ENCODE measurements at regions not wholly inside any gene's neighbourhood (a gene's known extent, or its start where the extent isn't known, plus 50 kb on each side); places are given as distances from the start of the nearest gene placed in this dataset.

DNA sequence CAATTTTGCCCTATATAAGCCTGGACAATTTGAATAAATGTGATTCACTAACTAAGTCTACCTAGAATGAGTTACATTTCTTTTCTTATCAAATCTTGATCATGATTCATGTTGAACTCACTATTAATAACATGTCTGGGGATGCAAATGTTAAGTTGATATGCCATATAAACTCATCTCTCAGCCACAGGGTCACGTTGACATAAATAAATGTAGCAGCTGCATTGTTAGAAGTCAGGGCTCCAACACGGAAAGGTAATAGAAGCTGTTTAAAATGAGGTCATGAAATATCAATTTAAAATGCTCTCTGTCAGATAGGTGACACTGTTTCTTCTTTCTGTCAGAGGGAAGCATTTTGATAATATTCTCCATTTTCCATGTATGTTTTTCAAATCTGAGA, 521.9 kb downstream of the CCDC85A start:
- DNase-seq (ENCODE audit: low read depth): peak; percentile 44

DNA sequence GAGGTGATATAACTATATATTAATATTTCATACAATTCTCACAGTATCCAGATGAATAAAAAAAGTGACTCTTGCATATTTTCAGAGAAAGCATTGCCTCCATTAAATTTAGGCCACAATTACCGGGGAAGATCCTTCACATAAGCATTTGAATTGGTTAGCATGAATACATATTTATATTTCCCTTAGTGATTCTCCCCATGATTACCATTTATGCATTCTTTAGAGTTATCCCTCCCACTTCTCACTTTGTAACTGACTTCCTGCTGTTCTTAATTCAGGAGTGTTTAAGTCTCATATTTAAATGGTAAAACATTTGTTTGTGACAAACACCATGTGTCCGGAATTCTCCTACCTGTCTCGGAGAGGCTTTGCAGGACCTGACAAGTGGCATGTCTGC, 523.4 kb downstream of the CCDC85A start:
- DNase-seq (ENCODE audit: low read depth): no peak

DNA sequence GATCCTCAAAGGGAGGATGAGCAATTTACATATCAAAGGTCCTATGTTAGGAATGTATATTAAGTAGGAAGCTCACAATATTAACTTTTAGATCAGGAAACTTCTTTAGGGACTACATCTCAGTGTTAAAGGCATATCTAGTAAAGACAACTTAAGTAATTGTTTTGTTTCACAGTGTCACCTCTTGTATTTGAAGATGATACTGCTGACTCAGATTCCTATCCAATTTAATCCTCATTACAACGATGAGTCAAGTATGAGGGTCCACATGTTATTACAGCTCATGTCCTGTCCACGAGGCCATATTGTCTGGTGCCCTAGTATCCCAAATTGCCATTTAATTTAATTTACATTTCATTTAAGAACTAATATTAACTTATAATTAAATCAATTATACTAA, 523.9 kb downstream of the CCDC85A start:
- DNase-seq (ENCODE audit: low read depth): no peak

DNA sequence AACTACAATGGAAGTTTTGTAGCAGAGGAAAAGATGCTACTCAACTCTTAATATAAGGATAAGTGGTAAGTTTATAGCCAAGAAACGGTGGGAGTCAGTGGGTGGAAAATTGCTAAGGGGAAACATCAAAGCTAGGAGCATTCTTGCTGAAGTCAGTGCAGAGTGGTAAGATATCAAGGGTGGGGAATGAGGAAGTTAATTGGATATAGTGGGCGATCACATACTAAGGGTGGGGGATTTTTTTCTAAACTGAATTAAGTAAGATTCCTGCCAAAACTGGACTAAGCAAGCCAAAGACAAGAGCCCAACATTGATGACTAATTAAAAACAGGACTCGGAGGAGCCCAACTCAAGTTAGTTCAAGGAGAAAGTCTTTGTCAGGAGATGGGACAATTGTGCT, 525.4 kb downstream of the CCDC85A start:
- no peak for DNase-seq (ENCODE audit: low read depth)

DNA sequence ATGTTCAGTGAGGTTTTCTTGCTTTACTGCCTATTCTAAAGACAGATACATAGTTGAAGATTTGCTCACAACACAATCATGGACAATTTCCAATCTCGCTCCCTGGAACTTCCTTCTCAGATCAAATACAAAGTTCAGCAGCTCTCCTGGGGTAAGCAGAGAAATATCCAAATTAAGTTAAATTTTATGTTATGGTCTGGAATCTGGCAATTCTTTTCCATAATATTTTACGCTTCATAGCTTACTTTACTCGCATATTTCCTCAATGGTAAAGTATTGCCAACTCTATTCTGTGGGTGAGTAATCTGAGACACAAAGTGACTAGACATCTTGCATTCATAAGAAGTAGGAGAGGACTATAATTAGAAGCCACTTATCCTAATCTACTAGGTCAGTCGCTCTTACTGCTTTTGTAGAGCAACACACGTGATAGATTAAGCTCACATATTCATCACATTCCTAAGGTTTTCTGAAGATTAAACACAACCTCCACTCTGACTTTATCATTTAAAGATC, 529.4 kb downstream of the CCDC85A start:
- DNase-seq (ENCODE audit: low read depth): peak; percentile 30

DNA sequence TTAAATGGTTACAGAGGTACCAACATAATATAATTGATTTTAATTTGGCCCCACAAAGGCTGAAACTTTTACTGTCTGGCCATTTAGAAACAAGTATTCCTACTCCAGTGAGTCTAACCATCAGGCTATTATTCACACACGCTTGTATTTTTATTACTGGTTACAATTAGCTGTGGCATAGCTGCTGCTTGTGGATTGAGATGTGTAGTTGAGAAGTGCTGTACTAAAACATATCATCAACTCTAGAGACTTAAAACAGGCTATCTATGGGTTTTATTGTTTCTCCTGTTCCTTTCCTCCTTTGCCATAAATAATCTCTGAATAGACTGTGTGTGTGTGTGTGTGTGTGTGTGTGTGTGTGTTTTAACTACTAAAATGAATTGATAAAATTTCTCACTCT, 530.2 kb downstream of the CCDC85A start:
- no peak for DNase-seq (ENCODE audit: low read depth)

DNA sequence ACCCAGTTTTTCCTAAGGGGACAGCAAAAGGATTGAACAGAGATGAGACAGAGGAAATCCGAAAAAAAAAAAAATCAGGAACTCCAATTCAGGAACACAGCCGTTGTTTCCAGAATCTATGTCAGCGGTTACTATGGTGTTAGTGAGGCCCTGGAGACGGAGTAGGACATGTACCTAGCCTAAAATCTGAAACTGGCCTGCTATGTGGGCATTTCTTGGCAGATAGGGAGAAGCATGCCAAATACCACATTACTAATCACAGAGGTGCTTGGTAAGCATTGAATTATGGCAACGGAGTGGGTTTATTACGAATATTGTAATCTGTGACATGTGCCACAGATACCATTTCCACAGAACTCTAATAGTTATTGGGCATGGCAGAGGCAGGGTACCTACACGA, 530.6 kb downstream of the CCDC85A start:
- no peak for DNase-seq (ENCODE audit: low read depth)

DNA sequence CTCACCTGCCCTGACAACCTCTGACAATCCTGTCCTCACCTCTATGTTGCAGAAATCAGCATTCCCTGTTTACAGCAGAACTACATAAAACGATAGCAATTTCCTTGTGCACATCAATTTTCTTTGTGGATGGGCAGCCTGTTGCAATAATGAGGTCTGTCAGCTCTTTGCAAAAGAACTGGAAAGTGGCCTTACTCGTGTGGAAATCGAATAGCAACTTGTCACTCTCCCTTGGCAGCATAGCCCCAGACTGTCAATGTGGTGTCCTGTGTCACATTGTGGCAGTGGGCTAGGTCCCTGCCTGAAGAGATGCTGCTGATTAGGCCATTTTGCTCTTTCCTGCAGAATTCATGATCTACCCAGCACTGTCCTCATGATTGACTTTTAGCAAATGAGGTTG, 531.9 kb downstream of the CCDC85A start:
- no peak for DNase-seq (ENCODE audit: low read depth)

DNA sequence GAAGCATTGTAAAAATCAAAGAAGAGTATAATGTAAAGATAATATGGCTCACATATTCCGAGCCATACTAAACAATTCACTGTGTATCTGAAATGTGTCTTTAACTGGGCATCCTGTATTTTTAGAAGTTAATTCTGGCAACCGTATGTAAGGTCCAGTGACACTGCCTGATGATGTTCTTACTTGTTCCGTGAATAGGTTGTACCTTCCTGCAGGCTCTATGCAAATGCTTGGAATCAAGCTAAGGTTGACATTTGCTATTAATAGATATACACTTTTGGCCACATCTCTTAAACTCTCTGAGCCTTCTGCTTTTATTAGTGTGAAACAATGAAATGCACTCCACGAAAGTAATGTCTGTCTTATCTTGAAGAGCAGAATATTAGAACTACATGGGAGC, 534.6 kb downstream of the CCDC85A start:
- DNase-seq (ENCODE audit: low read depth): no peak

DNA sequence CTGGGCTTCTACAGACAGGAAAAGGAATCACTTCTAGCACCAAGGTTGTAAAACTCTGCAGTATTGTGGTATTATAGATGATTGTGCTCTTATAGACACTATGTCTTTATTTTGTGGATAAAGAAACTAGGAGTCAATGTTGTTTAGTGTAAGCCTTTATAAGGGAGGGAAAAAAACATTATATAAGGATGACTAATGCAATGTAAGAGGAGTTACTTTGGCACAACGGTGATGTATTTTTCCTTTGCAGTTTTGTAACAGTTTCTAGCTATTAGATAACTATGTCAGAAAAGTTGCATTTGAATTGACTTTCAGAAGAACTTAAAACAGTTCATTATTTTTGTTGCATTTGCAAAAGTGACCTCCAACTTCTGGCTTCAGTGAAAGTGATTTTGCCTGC, 545.4 kb downstream of the CCDC85A start:
- no peak for DNase-seq (ENCODE audit: low read depth)

DNA sequence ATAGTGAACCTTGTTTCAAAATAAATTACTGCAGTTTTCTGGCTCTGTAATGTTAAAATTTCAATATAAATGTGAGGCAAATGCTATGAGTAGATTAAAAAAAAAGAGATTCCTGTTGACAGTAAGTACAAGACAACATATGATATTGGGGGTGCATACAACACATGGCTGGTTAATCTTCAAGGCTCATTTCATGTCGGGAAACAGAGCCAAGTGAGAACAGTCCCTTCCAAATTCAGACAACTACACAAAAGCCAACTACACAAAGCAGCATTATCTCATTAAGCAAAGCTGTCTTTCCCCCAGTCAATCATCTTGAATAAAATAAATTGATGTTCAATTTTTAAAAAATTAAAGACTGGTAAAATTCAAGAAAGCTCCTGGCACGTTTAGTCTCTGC, 549.2 kb downstream of the CCDC85A start:
- no peak for DNase-seq (ENCODE audit: low read depth)

DNA sequence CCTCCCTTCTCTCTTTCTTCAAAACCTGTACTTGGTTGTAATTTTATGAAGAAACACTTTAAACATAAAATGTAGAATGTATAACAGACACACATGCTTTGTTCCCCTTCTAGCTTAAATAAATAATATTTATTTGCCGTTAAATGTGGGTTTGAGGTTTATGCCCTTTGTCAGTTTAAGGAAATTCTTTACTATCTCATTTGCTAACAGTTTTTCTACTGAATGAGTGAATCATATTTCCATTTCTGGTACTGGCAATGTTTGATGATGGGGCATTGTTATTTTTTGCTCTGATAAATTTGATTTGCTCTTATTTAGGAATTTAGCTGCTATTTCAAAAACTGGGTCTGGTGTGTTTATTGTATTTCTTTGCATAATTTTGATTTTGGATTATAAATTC, 555.6 kb downstream of the CCDC85A start:
- DNase-seq (ENCODE audit: low read depth): no peak

DNA sequence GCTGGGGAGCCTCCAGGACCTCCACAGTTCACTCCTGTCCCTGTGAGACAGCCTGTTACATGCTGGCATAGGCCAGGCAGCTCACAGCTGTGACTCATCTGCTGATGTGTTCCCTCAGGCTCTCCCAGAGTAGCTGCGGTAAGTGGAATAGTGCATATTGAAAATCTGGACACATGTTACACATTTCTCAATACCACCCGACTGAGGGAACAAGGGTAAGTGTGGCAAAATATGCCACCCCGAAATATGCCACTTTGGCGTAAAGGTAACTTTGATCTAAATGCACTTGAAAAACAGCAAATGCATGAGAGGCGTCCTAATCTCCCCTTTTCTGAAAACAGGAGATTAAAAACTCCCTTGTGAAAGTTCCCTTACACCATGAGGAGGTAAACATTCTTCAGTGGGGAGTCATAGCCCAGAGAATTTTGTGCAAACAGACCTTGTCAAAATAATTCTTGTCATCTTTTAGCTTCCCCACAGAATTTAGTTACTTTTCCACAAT, 557.9 kb downstream of the CCDC85A start:
- DNase-seq (ENCODE audit: low read depth): peak; percentile 82

DNA sequence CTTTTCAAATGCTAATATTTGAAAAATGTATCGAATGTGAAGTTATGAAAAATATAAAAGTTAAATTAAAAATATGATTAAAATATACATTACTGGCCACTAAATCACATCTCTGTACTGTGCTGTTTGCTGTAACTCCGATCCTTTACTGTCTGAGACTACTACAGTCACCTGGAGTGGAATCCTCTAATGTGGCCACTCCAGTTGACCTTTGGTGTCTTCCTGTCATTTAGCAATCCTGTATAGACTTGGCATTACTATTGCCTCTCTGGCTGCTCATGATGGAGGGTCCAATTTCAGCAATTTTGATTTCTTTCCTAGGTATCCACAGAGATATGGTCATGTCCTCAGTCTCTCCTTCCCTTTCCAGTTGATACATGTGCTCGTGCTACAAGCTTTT, 560.0 kb downstream of the CCDC85A start:
- no peak for DNase-seq (ENCODE audit: low read depth)

DNA sequence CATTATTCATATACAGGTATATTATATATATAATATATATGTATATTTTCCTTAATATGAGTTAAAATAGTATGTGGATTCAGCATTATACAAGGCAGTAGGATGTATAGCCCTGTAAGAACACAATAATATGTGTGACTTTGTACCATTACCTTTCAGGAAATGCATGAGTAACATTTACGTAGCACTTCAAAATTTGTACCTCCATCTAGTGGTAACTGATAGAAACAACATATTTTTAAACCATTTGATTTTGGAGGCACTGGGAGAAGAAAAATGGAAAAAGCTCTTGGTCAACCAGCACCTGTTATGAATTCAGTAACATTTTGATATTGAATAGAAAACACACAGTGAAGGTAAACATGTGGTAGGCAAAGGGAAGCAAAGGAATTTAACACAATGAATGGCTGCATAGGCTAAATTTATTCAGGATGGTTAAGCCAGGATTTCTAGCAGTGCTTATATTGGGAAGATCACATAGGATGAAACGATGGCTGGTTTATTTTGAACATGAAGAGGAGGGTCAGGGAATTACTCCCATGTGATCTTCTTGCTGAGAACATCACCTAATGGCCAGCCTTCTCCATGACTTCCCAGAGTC, 565.5 kb downstream of the CCDC85A start:
- DNase-seq (ENCODE audit: low read depth): peak; percentile 50

DNA sequence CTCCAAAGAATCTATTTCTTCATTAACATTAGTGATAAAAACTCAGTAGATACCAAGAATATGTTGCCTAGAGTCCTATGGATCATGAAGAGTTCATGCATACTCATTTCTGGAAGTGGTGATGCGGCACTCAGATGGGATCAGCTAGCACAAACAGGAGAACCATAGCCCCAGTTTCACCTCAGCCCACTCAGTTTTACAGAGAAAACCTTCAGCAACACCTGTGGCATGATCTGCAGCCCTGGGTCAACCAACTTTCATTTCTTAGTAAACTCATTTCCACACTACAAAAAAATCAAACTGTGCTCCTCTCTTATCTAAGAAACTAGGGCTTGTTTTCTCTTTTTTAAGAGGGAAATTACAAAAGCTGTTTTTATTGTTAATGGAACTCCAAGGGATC, 569.4 kb downstream of the CCDC85A start:
- no peak for DNase-seq (ENCODE audit: low read depth)

DNA sequence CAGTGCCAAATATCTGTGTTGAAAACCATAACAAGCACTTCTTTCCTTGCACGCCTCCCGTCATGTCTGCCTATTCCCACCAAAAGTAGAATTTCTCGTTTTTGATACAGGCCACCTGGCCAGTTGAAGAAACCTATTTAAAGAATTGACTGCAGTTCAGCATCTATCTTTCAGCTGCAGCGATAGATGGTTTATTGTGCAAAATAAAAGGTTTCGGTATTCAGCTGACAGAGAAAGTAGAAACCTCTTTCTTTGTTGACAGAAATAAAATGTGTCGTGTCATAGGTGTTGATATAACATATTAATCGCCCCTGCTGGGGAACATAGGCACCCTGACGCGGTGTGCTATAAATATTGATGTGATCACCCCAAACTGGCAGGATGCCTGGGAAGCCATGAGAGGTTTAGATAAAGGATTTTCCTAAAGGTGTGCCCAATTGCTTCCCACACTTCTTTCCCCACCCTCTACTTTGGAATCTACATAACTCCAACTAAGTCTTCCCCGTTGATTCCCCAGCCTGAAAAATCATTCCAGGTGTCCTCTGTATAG, 570.4 kb downstream of the CCDC85A start:
- no peak for DNase-seq (ENCODE audit: low read depth)

DNA sequence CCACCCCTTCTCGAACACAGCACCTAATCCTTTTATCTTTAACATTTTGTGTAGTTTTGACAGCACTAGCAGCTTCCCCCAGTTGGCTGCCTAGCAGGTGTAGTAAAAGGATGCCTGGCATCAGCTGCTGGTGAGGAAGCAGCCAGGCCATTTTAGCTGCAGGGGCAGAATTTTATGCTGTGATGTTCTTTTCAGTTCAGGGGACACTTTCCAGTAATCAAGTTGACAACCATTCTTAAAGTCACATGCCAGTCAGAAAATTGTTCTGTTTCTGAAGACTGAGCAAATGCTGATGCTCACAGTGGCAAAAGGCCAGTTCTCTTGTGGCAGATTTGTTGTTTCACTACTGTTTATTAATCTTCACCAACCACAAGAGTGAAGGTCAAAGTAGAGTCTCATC, 570.8 kb downstream of the CCDC85A start:
- no peak for DNase-seq (ENCODE audit: low read depth)

DNA sequence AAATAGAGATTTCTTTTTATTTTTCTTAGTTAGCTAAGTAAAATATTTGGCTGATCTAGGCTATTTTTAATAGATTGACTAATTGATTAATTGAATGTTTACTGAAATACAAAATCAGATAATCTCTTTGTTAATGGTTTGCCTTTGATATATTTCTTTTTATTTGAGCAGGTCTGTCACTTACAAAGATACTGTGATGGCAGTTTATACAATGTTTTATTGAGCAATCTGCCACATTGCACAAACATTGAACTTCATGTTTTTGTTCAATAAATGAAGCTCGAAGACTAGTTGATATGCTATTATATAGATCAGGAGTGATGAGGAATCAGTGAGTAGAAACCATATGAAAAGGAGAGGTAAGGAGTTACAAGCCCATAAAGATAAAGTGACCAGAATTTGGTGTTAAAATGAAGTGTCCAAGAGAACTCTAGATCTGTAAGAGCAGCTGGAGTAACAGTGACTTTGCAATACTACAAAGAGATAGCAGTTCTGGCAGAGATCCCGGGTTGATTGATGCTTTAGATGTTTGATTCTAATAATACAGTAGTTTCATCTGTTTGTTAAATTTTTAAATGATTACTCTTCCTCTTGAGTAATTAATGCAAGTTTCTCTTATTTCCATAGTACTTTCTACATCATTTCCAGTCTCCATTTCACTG, 574.2 kb downstream of the CCDC85A start:
- DNase-seq (ENCODE audit: low read depth): peak; percentile 28

DNA sequence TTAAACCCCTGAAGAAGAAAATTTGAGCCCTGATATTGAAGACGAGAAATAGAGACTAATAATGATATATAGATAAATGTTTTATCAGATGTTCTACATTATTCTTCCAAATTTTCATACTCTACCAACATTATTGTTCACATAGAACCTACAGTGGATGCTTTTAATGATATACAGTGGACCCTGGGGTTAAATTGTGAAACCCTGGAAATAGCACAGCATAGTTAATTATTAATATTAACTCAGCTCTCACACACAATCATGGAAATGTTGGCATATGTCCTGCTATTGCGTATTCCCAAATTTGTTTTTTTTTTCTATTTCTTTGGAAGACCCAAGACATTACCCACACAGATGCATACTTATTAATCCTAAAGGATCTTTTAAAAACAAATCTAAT, 579.9 kb downstream of the CCDC85A start:
- no peak for DNase-seq (ENCODE audit: low read depth)

DNA sequence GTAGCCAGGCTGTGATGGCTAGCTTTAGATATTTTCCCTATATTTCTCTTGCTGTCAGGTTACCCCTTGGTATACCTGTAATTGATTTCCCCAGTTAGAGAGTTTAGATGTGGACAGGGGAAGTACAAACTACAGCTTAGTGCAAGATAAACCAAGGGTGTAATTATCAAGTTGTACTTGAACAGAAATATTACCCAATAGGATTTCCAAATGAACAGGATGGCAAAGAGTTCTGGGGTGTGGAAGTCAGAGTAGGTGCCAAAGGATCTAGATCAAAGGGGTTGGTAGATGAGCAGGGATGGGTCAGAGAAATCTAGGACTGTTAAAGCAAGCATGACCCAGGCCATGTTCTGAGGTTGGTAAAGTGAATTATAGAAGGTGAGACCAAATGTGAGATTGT, 585.2 kb downstream of the CCDC85A start:
- no peak for DNase-seq (ENCODE audit: low read depth)

DNA sequence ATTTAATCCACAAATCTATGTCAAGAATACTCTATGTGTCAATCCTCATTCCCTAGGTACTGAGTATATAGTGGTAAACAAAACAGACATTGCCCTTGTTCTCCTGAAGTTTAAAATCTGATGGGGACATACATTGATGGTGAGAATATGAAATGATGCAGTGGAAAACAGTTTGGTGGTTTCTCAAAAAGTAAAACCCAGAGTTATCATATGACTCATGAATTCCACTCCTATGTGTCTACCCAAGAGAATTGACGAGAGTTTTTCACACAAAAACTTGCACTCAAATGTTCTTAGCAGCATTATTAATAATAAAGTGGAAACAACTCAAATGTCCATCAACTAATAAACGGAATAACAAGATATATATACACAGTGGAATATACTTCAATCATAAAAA, 586.7 kb downstream of the CCDC85A start:
- no peak for DNase-seq (ENCODE audit: low read depth)

DNA sequence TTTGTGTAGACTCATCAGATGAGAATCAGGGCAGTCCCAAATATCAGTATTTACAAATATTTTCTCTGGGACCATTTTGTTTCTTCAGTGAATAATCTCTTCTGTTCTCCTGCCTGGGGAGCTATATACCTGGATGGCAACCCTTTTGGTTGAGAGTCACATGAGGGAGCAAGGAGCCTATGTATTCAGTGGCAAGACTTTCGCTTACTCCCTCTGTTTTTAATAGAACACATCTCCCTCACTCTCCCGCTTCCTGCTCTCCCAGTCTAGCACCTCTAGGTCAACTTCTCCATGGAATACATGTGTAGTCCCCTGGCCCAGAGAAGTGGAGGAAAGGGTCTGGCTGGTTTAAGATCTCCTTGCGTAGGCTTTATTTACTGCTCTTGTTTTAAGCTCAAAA, 600.3 kb downstream of the CCDC85A start:
- no peak for DNase-seq (ENCODE audit: low read depth)

Data from myocyte (in vitro differentiated cells).